ENCODE measurements at regions not wholly inside any gene's neighbourhood (a gene's known extent, or its start where the extent isn't known, plus 50 kb on each side); places are given as distances from the start of the nearest gene placed in this dataset.

GRCh38 chrX:40165861-40166260 lies 68.1 kb upstream of the BCOR start:
- DNase-seq (ENCODE audit: low spot score) = no peak

- DNase-seq (ENCODE audit: low spot score) = no peak
Measured at GRCh38 chrX:40165206-40165605, 67.4 kb upstream of the BCOR start.

DNA sequence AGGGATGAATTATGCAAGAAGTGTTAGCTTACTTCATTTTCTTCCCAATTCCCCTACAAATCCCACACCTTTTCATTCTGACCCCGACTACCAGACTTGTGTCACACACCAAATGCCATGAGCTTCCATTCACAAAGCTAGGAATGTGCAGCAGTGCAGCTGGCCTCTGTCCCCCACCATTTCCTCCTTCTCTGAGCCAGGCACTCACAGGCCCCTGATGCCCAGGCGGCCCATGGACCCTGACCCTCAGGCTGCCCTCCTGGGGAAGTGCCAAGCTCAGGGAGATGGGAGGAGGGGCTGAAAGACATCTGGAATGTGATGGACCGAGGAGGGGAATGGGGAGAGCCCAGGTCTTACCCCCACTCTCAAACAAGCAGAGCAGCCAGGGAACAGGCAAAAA lies 67.0 kb upstream of the BCOR start:
- no peak for DNase-seq (ENCODE audit: low spot score)

DNA sequence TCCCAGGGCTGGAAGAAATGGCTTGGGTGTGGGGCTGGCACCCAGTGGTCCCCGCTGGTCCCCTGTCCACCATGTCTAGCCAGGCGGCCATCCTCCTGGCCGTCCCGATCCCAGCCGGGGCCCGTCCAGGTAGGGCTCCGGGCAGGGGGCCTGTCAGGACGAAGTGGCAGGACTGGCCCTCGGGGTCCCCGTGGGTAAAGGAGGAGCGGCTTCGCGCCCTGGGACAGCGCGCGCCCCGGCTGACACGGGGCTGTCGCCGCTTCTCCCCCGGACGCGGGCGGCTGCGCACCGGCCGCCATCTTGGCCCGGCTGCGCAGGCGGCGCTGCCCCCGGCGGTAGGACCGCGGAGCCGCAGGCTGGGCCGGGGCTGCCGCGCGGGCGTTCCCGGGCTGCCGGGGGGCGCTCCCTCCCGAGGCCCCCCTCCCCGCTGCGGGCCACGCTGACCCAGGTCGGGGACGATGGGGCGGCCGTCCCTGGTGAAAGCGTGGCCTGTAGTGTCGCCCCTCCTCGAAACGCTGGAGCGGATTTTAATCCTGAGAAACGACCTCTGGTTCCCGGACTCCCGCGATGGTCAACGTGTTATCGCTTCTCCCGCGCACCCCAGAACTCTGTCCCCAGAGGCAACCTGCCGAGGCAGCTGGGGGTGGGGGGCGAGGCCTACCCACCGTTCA lies 60.4 kb upstream of the BCOR start:
- peak; percentile 63 for DNase-seq (ENCODE audit: low spot score)

DNA sequence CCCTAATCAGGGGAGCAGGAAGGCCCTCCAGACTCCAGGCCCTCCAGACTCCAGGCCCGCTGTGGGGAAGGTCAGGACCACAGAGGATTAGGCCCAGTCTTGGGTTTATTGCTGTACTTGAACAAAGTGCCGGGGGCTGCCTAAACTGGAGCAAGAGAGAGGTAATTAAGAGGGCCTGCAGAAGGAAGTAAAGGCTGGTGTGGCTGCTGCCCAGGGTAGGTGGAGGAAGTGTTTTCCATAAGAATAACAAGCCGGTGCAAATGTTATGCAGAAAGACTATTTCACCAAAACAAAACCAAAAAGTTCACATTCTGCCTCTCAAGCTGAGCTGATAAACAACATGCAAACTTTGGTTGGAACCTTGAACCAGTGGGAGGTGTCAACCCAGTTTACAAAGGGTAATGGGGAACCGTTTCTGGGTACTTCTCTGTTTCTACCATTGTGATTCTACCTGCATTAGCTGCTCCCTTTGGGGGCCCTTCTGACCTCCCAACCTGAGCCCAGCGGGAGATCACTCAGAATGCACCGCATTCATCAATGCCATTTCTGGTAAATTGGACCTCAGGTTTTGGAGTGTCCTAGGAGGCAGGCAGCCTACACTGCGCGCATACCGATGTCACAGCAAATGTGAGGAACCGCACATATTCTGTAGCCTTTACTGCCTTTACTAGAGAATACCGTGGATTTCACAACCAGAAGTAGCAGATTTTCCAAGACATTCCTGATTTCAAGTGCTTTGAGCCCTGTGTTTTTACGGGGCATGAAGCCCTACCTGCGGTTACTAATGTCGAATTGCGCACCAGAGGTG lies 59.7 kb upstream of the BCOR start:
- no peak for DNase-seq (ENCODE audit: low spot score)

- DNase-seq (ENCODE audit: low spot score) = no peak
Measured at GRCh38 chrX:40156470-40157227, 58.9 kb upstream of the BCOR start.

DNA sequence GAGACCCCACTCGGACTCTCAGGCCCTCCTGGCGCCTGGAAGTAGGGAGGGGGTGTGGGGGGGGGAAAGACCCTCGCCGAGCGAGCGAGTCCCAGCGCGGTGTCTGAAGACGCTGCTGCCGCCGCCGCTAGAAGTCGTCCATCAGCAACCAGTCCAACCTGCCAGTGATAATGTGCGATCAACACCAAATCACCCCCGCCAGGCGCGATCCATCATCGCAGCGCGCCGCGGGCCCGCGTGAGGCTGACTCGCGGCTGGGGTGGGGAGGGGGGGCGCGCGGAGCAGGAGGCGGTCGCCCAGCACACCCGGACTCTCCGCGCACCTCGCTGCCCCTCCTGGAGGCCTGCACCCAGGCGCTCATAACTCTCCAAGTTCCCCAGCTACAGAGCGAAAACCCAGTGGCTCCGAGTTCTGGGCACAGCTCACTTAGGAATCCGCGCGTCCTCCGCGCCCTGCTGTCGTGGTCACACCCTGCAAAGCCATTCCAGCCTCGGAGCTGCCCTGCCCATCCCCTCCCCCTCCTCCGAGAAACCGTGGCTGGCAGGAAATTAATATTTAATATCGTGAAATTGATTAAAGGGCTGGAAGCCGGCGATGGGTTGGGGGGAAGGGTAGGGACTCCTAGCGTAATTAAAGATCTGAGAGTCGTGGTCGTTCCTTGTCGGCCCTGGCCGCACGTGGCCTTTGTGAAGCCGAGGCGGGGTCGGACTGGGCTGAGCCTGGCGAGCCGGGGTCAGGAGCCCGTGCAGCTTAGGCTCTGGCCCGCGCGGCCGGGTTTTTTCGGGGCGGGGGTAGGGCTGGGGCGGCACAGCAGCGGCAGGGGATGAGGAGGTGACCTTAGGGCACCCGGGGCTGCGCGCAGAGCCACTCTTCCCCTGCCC lies 58.1 kb upstream of the BCOR start:
- peak; percentile 67 for DNase-seq (ENCODE audit: low spot score)

DNA sequence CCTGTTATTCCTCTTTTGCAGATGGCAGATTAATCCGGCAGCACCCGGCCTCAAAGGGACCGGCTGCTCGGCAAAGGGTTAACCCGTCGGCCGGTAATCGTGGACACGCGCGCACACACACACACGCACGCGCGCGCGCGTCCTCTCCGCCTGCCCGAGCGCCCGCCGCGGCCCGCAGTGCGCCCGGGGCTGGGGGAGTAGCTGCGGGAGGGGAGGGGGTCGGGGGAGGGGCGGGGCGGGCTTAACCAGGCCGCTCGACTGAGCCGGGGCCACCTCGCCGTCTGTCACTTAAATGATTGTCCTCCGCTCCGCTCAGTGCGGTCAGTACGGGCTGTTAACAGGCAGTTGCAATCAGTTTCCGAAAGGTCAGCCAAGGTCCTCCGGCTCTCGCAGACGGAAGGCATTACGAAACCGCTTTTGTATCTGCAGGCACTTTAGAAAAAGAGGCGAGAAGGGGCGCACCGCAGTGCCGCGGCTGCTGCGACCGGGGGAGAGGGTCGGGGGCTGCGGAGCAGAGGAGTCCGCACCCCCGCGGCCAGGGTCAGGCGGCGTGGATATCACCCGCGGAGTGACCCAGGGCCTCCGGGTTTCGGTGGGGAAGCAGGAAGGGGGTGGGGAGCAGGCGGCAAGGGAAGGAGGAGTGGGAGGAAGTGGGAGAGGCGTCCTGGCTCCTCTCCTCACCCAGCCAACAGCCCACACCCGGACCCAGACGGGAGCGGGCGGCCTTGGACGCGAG lies 57.3 kb upstream of the BCOR start:
- peak; percentile 70 for DNase-seq (ENCODE audit: low spot score)

GRCh38 chrX:40154250-40154852 lies 56.6 kb upstream of the BCOR start:
- DNase-seq (ENCODE audit: low spot score) = no peak

DNA sequence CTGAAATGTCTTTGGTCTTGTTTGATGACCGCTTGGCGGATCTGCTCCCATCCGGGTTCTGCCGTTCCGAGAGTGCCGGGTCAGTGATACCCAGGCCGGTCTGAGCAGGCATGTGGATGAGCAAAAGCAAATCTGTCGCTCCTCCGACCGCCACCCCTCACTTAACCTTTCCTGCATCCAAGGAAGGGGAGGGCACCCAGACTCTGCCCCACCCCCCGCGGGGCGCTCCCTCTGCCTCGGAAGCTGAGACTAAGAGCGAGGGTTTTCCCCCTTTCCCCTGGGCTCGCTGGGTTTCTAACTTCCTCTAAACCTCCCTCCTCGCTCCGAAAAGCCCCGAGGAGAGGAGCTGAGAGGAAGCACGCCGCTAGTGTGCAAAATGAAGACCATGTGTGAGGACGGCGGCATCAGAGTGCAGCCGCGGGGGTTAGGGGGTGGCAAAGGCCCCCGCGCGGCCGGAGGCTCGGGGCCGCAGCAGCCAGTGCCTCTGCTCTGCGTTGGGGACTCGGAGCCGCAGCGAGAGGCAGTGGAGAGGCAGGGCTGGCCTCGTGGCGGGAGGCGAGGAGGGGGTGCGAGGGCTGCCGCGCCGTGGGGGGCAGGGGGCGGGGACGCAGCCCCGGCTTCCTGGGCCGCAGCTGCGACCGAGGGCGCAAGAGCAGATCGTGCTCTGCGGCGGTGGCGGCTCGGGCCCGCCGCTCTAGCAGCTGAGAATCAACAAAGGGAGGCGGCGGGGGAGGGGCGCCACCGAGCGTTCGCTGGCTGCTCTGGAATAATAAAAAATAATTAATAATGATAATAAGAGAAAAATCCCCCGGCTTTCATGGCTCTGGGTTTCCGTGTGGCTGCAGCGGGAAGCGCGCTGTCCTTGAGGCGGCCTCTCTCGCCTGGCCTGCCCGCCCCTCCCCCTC lies 55.8 kb upstream of the BCOR start:
- peak; percentile 65 for DNase-seq (ENCODE audit: low spot score)

DNA sequence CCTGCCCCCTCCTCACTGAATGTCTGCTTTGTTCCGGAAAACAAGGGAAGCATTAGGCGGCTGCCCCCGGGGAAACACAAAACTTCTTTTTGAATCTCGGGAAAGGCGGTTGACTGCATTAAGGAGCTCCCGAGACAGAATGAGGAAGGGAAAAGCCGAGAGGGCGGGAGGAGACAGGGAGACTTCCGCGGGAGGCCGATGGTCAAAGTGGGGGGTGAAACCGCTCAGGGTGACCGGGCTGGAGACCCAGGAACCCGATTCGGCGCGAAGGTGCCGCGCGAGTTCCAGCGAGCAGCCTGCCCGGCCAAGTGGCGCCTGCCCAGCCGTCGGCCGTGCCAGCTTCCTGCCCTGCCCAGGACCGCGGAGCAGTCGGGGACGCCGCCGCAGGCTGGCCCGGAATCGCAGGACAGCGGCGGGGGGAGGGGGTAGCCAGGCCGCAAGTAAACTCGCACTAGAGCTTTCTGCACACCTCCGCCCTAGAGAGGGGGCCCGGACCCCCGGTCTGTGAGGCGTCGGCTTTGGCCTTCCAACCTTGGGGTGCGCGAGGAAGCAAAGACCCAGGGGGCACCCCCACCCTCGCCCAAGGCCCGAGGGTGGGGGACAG lies 55.1 kb upstream of the BCOR start:
- DNase-seq (ENCODE audit: low spot score) = peak; percentile 72

DNA sequence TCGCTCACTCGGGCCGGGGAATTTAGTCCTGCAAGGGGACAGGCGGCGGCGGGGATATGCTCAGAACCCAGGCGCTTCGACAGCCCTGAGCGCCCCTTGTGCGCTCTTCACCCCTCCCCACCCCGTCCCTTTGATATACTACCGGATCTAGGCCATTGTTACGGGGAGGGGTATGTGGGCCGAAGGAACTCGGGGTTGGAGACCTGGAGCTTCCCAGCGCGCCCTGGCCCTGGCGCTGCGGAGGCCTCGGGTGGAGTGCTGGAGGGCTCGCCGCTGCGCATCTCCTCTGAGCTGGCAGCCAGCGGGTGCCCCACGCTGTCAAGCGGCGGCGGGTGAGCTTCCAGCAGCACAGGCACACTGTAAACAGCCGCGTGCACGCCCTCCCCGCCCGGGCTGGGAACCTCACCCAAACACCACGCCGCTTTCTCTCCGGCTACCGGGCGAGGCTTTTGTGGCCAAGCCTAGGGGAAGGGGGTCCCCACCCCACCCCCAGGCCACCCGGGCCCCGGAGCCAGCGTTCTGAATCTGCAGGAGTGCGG lies 54.5 kb upstream of the BCOR start:
- peak; percentile 63 for DNase-seq (ENCODE audit: low spot score)

DNA sequence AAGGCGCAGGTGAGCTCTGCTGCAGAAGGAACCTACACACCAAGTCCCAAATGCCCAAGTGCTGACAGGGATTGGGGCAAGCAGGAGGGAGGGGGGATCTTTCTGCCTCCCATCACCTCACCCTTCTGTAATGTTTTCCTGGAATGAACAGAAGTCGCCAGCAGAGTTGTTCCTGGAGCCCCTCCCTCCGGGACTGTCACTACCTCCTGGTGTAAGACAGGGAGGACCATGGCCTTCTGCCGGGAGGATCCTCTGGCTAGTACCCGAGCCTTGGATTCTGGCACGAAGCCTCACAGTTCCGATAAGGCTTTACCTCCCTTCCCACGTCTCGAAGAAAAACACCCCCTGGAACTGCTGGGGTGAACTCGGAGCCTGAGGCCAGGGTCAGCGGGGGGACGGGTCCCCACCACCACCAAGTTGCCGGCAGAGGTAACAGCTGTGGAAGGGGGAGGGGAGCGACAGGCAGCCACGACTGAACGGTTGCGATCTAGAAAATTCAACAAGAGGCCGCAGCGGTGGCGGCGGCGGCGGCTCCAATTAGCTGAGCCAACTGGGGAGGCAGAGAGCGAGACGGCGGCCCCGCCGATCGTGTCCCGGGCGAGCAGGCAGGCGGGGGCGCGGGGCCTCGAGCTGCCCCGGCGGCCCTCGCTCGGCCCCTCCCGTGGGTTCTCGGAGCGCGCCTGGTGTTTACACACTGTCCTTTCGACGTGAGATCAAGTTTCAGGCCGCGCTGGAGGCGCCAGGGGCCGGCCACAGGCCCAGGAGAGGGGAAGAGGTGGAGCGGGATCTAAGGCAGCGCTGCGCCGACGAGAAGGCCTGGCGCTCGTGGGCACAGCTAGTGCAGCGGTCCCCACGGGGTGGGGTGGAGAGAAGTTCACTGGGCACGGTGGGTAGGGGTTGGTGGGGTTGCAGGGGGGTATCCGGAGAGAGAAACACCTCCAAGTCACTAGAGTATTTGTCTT lies 53.7 kb upstream of the BCOR start:
- no peak for DNase-seq (ENCODE audit: low spot score)

DNA sequence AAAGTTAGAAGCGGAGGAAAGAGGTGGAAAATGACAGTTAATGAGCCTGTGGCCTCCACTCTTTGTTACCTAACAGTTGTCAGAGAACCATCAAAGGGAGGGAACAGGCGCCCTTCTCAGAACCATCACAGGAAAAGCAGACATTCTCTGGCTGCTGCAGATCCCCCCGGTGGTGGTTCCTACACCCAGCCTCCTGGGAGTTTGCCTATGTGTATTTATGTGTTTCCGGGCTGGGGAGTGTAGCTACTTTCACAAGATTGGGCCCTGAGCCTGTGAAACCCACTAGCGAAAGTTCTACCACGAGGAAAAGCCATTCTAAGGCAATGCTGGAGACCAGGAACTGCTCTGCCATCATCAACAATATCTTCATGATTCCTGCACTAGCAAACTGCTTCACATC lies 52.7 kb upstream of the BCOR start:
- DNase-seq (ENCODE audit: low spot score) = no peak

- DNase-seq (ENCODE audit: low spot score) = no peak
Measured at GRCh38 chrX:40149286-40150175, 51.8 kb upstream of the BCOR start.

- no peak for DNase-seq (ENCODE audit: low spot score)
Measured at GRCh38 chrX:40148385-40149285, 50.9 kb upstream of the BCOR start.
